NCI-H2227 (cell line): ENCODE measurements at regions not wholly inside any gene's neighbourhood (a gene's known extent, or its start where the extent isn't known, plus 50 kb on each side); places are given as distances from the start of the nearest gene placed in this dataset.

Experiments used
- DNase-seq: peaks from one replicate; lab custom pipeline; 2025; ENCODE audit not compliant: unreplicated experiment; lab: John Stamatoyannopoulos, UW

DNA sequence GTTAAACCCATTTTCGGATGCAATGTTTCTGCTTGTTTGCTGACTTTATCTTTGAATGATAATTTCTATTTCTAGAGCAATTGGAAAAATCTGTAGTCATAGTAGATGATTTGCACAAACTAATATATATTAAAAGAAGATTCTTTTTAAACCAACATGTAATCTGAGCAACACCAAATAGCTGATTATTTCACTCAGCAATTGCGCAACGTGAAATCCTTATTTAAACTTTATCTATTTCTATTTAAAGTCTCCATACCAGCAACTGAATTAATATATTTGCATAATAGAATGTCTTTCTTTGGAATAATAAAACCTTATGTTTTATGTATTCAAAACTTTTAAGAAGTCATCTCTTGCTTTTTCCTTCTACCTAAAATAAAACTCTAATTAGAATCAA is 1132.4 kb downstream of the FLRT2 start:
- no peak for DNase-seq

DNA sequence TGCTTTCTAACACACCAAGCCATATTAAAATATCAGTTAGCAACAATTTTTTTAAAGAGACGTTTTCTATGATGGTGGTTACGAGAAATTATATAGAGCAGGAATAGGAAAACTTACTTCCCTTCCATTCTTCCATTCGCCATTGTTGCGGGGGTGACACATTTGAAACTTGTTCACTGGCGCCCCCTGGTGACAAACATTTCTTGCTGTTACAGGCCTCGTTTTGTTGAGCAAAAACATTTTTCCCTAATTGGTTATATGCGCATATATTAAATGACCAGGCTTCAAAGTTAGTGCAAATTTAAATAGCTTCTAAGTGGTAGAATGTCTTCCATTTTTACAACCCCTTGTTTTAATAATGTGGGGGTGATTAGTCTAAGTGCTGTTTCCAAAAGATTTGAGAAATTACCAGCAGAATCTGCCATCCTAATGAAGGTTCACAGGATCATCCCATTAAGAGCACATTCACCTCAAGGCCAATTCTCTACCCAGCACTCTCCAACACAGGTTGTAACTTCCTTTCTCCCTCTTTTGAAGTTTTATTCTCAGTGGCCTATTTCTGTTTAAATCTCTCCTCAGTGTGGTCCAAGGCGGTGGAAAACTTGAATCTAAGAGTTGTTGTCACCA is 1124.7 kb downstream of the FLRT2 start:
- peak; percentile 64 for DNase-seq

DNA sequence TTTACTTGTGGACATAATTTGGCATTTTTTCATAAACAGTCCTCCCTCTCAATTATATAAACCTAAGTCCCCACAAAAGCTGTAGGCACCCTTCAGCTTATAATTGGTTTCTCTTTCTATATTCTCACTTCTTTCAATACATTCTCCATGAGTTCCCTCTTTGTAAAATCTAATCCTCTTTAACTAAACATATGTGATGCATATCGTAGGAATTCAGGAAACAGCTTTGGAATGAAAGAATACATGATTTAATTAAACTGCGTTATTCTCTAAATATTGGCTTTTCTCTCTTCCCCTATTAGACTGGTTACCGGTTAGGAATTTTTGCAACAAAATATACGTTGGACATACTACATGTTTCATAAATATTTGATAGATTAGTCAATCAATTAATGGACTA is 1122.6 kb downstream of the FLRT2 start:
- no peak for DNase-seq

DNA sequence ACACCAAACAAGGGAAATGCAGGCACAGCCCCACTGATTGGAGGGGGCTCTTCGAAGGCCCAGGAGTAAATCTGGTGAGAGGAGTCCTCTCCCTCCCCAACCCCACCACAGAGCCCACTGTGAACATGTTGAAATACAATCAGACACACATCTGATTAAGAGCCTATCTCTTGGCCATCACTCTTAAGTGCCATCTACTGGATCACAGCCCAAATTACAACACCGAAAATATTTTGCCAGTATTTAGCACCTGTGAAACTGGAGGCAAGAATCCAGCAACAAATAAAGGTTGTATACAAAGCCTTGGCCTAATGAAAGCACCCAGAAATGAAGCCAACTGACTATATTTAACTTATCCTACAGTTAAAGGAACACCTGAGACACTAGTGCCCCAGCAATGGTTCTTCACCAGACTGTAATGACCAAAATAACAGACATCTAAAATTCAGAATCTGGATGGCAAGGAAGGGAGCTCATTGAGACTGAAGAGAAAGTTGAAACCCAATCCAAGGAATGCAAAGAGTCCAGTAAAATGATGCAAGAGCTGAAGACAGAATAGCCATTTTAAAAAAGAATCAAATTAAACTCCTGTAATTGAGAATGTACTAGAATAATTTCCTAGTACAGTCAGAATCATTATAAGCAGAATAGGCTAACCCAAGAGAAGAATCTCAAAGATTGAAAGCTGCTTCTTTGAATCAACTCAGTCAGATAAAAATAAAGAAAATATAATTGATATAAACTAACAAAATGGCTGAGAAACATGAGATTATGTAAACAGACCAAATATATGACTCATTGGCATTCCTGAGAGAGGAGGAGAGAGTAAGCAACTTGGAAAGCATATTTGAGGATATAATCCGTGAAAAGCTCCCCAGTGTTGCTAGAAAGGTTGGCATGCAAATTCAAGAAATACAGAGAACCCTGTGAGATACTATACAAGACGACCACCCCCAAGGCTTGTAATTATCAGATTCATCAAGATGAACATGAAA is 1117.0 kb downstream of the FLRT2 start:
- DNase-seq, result no peak

DNA sequence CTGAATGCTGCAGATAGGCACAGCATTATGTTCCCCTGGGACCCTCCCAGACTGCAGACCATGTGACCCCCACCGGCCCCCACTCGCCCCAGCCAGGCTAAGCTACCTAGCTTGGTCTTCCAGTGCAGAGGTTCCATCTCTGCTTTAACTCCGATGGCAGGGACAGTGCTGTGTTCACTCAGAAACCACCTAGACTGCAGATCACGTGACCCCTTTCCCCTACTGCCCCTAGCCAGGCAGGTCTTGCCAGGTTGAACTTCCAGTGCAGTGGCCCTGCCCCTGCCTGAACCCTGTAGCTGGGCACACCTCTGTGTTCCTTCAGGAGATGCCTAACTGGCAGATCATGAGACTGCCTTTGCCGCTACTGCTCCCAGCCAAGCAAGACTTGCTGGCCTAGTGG is 1116.2 kb downstream of the FLRT2 start:
- no peak for DNase-seq

DNA sequence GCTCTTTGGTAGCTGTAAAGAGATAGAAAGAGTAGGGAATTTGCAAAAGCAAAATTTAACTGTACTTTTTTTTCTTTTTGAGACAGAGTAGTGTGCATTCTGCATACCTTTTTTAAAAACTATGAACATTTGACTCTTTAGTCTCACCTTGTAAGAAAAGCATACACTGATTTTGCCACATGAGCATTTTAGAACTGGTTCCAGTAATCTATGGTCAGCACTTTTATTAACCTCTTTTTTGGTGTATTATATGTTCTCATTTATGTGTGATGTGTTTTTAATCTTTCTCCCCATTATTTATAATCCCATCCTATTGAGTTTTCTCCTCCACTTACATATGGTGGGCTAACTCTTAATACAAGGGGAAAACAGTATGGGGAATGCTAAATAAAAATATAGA is 1111.4 kb downstream of the FLRT2 start:
- DNase-seq, result no peak

DNA sequence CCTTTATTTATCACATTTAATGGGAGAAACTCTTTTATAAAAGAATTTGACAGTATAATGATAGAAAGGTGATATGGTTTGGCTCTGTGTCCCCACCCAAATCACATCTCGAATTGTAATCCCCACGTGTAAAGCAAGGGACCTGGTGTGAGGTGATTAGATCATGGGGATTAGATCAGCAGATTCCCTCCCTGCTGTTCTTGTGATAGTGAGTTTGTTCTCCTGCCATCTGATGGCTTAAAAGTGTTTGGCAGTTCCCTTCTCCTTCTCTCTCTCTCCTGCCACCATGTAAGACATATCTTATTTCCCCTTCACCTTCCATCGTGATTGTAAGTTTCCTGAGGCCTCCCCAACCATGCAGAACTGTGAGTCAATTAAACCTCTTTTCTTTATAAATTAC is 1110.3 kb downstream of the FLRT2 start:
- no peak for DNase-seq

DNA sequence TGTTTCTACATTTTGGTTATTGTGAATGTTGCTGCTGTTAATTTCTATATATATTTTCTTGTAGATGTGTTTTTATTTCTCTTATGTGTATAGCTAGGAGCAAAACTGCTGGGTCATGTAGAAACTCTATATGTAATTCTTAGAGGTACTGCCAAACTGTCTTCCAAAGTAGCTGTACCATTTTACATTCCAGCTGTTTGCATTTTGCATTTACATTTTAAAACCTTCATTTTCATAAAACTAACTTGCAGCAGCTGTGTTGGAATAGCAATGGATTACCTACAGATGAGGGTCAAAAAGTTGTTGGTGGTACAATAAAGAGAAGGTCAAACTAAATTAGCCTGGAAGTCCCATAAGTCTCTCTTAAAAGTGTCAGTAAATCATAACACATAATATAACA is 1109.7 kb downstream of the FLRT2 start:
- DNase-seq, result no peak

DNA sequence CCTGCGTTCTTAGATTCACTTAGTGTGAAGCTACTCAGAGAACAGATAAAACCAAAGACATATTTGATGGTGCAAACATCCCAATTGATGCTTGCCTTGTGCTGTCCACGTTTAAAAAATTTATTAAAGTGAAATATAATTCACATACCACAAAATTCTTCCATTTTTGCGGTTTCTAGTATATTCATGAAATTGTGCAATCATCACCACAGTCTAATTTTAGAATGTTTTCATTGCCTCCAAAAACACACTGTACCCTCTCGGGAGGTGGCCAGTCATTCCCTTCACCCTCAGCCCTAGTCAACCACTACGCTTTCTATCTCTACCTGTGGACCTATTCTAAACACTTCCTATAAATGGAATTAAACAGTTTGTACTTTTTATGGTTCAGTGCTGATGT is 1109.2 kb downstream of the FLRT2 start:
- no peak for DNase-seq

DNA sequence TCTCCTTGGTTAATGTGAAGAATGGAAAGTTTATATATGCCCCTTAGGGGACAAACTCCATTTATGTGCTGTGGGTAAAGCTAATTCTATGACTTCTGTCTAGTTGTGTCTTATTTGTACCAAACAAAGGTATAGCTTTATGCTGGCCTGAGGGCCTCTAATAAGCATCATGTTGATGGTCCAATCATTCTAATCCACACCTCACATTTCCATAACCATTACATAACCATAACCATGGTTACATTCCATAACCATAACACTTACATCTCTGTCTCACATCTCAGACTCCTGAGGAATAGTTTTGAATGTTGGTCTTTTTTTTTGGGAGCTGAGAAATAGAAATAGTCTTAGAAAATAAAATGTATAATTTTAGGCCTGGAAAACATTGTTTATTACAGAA is 1097.1 kb downstream of the FLRT2 start:
- DNase-seq, result no peak

DNA sequence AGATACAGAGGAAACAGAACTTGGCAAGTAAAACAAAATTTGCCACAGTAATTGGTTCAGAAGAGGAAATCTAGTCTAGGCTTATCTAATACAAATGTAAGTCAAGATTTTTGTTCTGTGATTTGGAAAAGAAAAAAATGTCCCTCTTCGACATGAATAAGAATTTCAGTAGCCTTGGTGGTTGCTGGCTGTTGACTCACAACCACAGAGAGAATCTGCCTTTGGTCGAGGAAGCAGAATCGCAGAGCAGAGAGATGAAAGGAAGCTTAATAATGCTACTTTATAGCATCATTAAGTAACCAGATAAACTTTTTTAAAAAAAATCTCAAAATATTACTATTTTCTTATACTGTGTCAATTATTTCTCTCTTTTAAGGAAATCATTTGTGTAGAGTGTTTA is 1096.6 kb downstream of the FLRT2 start:
- no peak for DNase-seq

DNA sequence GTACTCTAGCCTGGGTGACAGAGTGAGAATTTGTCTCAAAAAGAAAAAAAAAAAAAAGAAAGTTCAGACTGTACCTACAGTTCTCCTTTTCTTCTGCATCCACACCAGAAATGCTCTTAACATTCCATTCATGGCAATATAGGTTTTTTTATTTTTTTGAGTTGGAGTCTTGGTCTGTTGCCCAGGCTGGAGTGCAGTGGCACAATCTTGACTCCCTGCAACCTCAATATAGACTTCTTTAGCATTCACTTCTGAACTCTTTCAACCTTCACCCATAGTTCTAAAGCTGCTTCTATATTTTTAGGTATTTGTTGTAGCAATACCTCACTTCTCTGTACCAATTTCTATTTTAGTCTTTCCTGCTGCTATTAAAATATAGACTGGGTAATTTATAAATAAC is 1095.7 kb downstream of the FLRT2 start:
- DNase-seq, result no peak

DNA sequence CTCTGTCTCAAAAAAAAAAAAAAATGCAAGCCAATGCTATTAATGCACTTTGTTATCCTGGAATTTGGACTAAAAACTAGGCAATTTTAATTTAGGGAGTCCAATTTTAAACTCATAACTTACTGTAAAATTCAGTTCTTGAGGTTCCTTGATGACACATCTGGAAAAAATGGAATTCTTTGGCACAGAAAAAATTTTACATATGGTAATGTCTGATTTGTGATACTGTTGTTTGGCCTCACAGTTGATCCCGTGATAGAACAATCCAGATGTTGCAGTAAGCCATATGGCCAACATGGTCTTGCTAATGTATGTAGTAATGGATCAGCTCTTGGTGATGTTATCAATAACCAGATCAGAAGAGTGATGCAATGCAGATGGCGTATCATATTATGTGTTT is 1089.8 kb downstream of the FLRT2 start:
- DNase-seq, result no peak

DNA sequence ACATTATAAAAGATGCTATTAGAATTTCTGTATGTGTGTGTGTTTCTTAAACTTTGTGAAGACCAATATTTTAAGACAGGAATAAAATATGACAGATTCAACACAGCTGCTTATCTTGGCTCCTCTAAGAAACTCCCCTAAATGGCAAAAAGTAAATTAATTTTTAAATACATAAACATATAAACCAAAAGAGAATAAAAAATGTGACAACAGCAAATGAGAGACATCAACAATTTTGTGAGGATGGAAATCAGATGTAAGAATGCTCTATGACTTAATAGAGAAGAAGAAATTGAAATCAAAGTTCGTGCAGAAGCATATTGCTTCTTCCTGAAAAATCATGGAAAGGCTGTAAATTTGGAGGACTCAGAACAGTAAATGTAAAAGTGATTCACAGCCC is 1083.8 kb downstream of the FLRT2 start:
- no peak for DNase-seq

DNA sequence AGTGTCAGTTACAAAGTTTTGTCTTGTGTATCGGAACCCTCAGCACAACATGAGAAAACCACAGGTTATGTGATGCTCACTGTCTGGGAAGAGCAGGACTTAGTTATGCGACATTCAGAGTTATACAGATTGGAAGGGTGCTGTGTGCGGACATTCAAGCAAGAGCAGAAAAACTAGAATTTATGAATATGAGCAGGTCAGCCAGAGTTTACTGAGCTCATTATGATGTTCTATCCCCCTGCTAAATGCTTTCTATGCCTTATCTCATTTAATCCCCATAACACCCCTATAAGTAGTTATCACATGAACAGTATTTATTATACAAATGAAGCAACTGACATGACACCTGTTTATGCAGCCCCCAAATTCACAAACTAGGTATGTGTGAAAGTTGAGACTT is 1083.2 kb downstream of the FLRT2 start:
- DNase-seq, result no peak

DNA sequence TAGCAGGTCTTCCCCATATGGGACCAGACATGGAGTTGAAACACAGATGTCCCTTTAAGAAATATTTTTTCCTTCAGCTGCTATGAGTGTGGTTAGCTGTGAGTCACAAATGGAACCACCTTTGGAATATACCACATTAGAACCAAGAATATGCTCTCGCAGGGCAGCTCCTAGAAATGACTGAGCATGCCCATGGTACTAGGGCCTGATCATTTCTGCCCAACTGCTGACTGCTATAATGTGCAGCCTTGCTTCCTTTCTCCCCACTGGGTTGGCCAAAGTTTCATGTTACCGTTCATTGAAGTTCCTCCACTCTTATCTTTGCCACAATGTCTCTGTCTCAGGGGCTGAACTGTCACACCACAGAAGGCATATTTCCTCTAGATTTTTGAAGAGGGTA is 1074.6 kb downstream of the FLRT2 start:
- DNase-seq, result no peak

DNA sequence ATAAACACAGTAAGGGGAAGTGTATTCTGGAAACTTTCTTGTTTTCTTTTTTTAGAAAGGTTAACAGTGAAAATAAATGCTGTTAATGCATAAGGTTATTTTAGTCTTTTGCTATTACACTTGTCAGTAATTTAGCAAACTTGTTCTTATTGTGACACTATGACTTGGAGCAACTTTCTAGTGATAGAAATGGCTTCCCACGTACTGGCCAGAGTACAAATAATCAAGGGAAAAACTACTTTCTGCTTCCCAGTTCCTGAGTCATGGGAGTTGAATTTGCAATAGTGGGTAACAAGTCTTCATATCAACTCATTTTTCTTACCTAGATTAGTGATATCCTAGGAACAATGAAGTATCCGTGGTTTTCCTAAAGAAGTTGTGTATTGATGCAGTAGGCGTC is 1072.3 kb downstream of the FLRT2 start:
- DNase-seq, result no peak

DNA sequence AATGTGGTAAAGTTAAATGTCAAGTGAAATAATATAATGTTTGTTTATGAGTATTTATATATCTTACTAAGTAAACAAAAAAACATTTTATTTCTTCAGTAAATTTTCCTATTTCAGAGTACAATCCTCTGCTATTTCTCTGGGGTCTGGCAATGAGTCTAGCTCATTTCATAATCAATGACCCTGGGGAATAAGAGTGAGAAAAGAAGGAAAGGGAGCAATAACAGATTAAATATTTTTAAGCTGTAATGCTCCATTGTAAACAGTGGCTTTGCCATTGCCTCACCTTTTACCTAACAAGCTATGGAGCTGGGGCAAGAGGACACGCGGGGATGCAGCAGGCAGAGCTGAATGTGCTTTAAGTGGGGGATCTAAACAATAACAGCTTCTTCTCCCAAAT is 1071.9 kb downstream of the FLRT2 start:
- DNase-seq, result no peak

DNA sequence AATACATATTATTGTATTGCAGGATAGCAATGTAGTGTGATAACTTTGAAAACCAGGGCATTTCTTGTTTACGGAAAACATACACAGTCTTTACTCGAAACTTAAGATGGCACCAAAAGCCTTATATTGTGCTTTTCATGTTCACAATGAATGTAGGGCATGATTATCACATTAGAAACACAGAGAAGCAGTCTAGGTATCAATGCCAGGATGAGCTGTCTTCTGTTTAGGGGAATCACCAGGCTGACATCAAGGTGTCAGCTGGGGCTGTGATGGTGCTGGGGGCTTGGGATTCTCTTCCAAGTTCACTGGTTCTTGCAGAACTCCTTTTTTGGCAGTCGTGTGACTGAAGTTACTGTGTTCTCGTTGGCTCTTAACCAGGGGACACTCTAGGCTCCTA is 1067.3 kb downstream of the FLRT2 start:
- no peak for DNase-seq

DNA sequence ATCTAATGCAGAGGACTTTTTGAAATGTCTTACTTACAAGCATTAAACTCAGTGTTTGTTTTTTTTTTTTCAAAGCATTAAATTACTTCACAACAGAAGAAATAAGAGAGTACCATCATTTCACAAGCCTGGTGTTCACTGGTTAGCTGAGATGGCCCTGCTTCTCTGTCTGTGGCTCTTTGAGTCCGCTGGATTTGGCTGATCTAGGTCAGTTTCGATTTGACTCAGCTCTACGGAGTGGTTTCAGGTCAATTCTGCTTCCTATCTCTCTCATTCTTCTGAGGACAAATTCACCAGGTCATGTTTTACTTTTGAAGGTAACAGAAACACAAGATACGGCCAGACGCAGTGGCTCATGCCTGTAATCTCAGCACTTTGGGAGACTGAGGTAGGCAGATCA is 1066.1 kb downstream of the FLRT2 start:
- DNase-seq, result no peak

DNA sequence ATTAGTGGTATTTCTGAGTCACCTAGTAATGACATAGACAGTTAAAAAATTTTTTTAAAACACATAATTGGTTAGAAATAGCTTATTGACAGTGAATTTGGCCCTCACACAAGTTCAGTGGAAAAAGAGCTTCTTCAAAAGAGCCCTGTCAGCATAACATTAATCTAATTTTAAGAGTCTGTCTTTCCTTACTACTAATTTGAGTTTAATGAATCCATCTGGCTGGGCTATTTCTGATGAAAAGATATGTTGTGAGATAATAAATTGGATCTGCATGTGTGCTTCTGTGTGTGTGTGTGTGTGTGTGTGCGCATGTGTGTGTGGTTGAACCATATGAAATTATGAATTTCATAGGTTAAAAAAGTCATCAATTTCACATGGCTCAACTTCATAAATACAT is 1045.2 kb downstream of the FLRT2 start:
- no peak for DNase-seq

DNA sequence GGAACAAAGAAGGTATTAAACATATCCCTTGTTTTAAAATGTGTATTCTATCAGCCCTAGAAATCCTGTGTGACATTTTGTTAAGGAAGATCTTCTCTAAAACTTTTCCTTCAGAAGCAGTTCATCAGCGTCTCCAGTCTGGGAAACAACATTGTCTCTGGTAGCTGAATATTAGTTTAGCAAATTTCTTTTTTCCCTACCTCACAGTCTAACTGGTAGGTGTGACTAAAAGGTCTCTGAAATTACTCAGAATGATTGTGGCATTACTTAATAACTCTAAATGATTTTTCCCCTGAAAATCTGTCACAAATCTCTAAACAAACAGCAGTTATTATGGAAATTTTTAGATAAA is 1044.8 kb downstream of the FLRT2 start:
- DNase-seq, result no peak
